ENCODE measurements at regions not wholly inside any gene's neighbourhood (a gene's known extent, or its start where the extent isn't known, plus 50 kb on each side); places are given as distances from the start of the nearest gene placed in this dataset.

DNA sequence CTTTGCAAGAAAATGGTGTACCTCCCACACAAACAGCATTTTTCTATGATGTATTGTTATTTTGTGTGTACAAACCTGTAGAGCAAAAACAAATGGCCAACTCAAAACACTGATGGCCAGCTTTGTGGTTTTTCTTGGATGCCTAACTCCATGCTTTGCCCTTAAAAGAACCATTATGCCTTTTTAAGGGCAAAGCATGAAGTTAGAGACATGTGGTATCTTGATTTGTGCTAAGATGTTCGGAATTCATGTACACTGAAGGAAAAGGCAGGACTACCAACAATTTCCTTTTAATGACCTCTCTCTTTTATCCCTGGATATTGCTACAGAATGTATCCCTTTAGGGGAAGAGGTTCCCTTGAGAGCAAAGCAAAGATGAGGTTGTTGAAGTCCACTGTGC, 273.6 kb downstream of the SCG2 start:
- TF ChIP-seq, protein P1, sequence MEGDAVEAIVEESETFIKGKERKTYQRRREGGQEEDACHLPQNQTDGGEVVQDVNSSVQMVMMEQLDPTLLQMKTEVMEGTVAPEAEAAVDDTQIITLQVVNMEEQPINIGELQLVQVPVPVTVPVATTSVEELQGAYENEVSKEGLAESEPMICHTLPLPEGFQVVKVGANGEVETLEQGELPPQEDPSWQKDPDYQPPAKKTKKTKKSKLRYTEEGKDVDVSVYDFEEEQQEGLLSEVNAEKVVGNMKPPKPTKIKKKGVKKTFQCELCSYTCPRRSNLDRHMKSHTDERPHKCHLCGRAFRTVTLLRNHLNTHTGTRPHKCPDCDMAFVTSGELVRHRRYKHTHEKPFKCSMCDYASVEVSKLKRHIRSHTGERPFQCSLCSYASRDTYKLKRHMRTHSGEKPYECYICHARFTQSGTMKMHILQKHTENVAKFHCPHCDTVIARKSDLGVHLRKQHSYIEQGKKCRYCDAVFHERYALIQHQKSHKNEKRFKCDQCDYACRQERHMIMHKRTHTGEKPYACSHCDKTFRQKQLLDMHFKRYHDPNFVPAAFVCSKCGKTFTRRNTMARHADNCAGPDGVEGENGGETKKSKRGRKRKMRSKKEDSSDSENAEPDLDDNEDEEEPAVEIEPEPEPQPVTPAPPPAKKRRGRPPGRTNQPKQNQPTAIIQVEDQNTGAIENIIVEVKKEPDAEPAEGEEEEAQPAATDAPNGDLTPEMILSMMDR (IDR thresholded peaks at IDR 0.05) = no peak
- TF ChIP-seq POLR2A (IDR thresholded peaks at IDR 0.05) = no peak
